Activated naive CD4-positive, alpha-beta T cell treated with anti-CD3 and anti-CD28 coated beads for 36 hours (primary cell): ENCODE measurements at regions not wholly inside any gene's neighbourhood (a gene's known extent, or its start where the extent isn't known, plus 50 kb on each side); places are given as distances from the start of the nearest gene placed in this dataset.
A peak's percentile ranks its signal among the peaks of the same experiment; 100 is the strongest.

Source experiments
- CTCF ChIA-PET: fragments of 350-600 bp; sonication (Branson Sonifier 250); formaldehyde crosslinking; loops from one replicate; lab custom pipeline; 2021; ENCODE audit warnings: antibody characterized with exemption; lab: Charles Lee
- DNase-seq: peaks from one replicate; pipeline ENCODE4 v3.0.0-alpha.2; 2020
- H3K27ac Mint-ChIP-seq: one replicate; pipeline ENCODE4 v1.8.0; 2021; ENCODE audit warnings: mild to moderate bottlenecking, mixed read lengths
- H3K27me3 Mint-ChIP-seq: one replicate; pipeline ENCODE4 v1.8.0; 2021; ENCODE audit warnings: low read depth, mixed read lengths
- H3K36me3 Mint-ChIP-seq: one replicate; pipeline ENCODE4 v1.8.0; 2021; ENCODE audit warnings: low read depth, mixed read lengths
- H3K4me1 Mint-ChIP-seq: one replicate; pipeline ENCODE4 v1.8.0; 2021; ENCODE audit warnings: low read depth, mixed read lengths
- H3K4me3 Mint-ChIP-seq: one replicate; pipeline ENCODE4 v1.8.0; 2021; ENCODE audit warnings: mild to moderate bottlenecking, moderate library complexity, mixed read lengths
- H3K9me3 Mint-ChIP-seq: one replicate; pipeline ENCODE4 v1.8.0; 2021; ENCODE audit warnings: mixed read lengths
- intact Hi-C: fragments of 100-400 bp; cut with micrococcal nuclease; formaldehyde crosslinking; loops from one replicate; pipeline ENCODE4 v1.15.1; 2023

GRCh38 chrX:121146059-121146628 is 98.7 kb downstream of the GLUD2 start:
- H3K9me3 Mint-ChIP-seq = no peaks in the 10 kb centered on the region
- no peak for DNase-seq
- no peaks in the 10 kb centered on the region for H3K36me3 Mint-ChIP-seq
- CTCF ChIA-PET = no interaction called here
- no peak overlapping the region for H3K27ac Mint-ChIP-seq
- no peaks in the 10 kb centered on the region for H3K27me3 Mint-ChIP-seq
- peaks cover 14% of the 10 kb centered on the region for H3K4me1 Mint-ChIP-seq
- H3K4me3 Mint-ChIP-seq = no peak overlapping the region
- intact Hi-C loops = no loop called here

DNA sequence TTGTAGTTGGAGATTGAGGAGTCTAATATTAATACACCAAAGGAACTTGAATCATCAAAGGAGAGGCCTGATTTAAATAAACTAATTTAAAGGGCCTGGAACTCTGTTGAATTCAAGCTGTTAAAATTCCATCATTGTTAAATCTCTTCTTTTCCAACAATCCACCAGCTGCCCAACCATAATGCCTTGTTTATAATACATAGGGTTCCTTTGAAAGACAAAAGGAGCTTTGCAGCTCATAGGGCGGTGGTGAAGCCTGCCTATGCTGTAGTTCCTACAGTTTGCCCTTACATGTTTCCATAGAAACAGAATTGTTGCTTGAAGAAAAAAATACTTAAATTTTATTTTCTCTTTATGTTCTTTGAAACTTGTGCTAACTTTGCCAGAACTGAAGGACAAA is 102.8 kb downstream of the GLUD2 start:
- Mint-ChIP-seq H3K36me3 (no peaks in the 10 kb centered on the region), H3K27me3 (no peaks in the 10 kb centered on the region), H3K9me3 (no peaks in the 10 kb centered on the region), H3K4me1 (peaks cover 14% of the 10 kb centered on the region), H3K27ac (no peak overlapping the region), H3K4me3 (no peak overlapping the region)
- intact Hi-C loops = no loop called here
- no peak for DNase-seq
- CTCF ChIA-PET = no interaction called here

- CTCF ChIA-PET = no interaction called here
- H3K27me3 Mint-ChIP-seq = no peaks in the 10 kb centered on the region
- H3K4me1 Mint-ChIP-seq = peaks cover 10% of the 10 kb centered on the region
- no peak for DNase-seq
- no peak overlapping the region for H3K27ac Mint-ChIP-seq
- H3K4me3 Mint-ChIP-seq = no peak overlapping the region
- no peaks in the 10 kb centered on the region for H3K36me3 Mint-ChIP-seq
- intact Hi-C loops = no loop called here
- H3K9me3 Mint-ChIP-seq = no peaks in the 10 kb centered on the region
Observed at GRCh38 chrX:121151293-121151692, 103.9 kb downstream of the GLUD2 start.

DNA sequence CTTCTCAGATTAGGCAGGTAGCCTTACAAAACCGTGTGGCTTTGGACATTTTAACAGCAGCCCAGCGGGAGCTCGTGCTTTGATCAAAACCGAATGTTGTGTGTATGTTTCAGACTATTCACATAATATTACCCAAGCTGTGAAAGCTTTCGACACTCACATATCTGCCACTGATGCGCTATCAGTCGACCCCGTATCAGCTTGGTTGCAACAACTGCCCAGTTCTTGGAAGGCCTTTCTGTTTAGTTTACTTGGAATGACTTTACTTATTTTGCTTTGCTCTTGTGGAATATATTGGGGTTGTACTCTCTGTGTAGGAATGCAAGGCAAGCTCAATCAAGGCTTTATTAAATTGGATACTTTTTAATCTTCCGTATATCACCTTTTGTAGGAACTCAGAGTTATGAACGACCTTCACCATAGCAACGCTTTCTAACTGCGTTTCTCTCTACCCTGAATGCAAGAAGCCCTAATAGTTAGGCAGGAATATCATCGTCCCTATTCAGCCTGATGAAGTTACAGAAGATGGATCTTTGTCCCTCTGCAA is 107.5 kb downstream of the GLUD2 start:
- no peaks in the 10 kb centered on the region for H3K36me3 Mint-ChIP-seq
- CTCF ChIA-PET = no interaction called here
- intact Hi-C loops = no loop called here
- no peak for DNase-seq
- H3K27me3 Mint-ChIP-seq = no peaks in the 10 kb centered on the region
- H3K9me3 Mint-ChIP-seq = no peaks in the 10 kb centered on the region
- peaks cover 15% of the 10 kb centered on the region for H3K4me1 Mint-ChIP-seq
- no peak overlapping the region for H3K4me3 Mint-ChIP-seq
- no peak overlapping the region for H3K27ac Mint-ChIP-seq

GRCh38 chrX:121160987-121161386 is 113.6 kb downstream of the GLUD2 start:
- H3K4me1 Mint-ChIP-seq = peaks cover 45% of the 10 kb centered on the region
- peak overlapping the region; percentile 82 for H3K27ac Mint-ChIP-seq
- intact Hi-C loops = loop anchor here (1.0 to 10.0 kb wide), 9 partner anchors 8 to 674 kb away; partner anchors contain the start of gene MCTS1
- DNase-seq = no peak
- CTCF ChIA-PET = no interaction called here
- no peaks in the 10 kb centered on the region for H3K27me3 Mint-ChIP-seq
- H3K9me3 Mint-ChIP-seq = no peaks in the 10 kb centered on the region
- no peaks in the 10 kb centered on the region for H3K36me3 Mint-ChIP-seq
- H3K4me3 Mint-ChIP-seq = peak overlapping the region; percentile 16

DNA sequence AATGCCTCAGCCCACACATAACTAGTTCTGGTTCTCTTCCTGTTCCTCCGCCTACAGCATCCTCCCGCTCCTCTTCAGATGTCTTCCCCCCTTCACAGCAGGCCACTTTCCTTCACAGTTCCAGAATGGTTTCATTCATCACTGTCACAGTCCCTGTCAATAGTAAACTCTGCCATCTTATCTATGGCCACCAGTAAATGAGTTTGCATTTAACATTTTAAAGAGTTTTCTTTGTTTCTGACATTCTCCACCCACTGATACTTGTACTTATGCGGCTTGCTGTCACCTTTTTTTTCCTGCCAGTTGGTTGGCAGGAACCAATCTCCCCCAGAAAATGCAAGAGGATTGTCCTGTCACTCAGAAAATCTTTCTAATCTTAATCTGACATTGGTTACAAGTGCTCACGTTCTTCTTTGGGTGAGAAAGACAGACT is 114.1 kb downstream of the GLUD2 start:
- H3K9me3 Mint-ChIP-seq = no peaks in the 10 kb centered on the region

DNA sequence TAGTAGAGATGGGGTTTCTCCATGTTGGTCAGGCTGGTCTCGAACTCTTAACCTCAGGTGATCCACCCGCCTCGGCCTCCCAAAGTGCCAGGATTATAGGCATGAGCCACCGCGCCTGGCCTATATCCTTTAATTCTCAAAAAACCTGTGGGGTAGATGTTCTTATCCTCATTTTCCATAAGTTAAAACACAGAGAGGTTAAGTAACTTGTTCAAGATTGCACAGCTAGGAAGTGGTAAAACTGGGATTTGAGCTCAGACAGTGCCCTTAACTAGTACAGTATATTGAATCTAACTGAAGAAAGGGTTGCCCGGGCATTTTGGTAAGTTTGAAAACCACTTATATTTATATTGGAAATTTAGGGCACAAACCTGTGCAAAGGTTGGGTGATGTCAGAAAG is 116.0 kb downstream of the GLUD2 start:
- DNase-seq = no peak
- Mint-ChIP-seq H3K36me3 (no peaks in the 10 kb centered on the region), H3K4me1 (peaks cover 43% of the 10 kb centered on the region), H3K27me3 (no peaks in the 10 kb centered on the region), H3K27ac (no peak overlapping the region), H3K9me3 (no peaks in the 10 kb centered on the region), H3K4me3 (no peak overlapping the region)
- intact Hi-C loops = loop anchor here (5.0 to 10.0 kb wide), 3 partner anchors 371 to 676 kb away; partner anchors contain the start of gene MCTS1
- CTCF ChIA-PET = no interaction called here

More for the DNA sequence above, 114.1 kb downstream of the GLUD2 start:
- H3K36me3 Mint-ChIP-seq = no peaks in the 10 kb centered on the region
- peak; percentile 33 for DNase-seq
- peak overlapping the region; percentile 34 for H3K4me3 Mint-ChIP-seq
- H3K27me3 Mint-ChIP-seq = no peaks in the 10 kb centered on the region
- peak overlapping the region; percentile 82 for H3K27ac Mint-ChIP-seq
- CTCF ChIA-PET = no interaction called here
- intact Hi-C loops = loop anchor here (1.0 to 10.0 kb wide), 9 partner anchors 8 to 674 kb away; partner anchors contain the start of gene MCTS1
- peaks cover 50% of the 10 kb centered on the region for H3K4me1 Mint-ChIP-seq

- H3K4me1 Mint-ChIP-seq = peaks cover 31% of the 10 kb centered on the region
Observed at GRCh38 chrX:121165930-121166359, 118.5 kb downstream of the GLUD2 start.

DNA sequence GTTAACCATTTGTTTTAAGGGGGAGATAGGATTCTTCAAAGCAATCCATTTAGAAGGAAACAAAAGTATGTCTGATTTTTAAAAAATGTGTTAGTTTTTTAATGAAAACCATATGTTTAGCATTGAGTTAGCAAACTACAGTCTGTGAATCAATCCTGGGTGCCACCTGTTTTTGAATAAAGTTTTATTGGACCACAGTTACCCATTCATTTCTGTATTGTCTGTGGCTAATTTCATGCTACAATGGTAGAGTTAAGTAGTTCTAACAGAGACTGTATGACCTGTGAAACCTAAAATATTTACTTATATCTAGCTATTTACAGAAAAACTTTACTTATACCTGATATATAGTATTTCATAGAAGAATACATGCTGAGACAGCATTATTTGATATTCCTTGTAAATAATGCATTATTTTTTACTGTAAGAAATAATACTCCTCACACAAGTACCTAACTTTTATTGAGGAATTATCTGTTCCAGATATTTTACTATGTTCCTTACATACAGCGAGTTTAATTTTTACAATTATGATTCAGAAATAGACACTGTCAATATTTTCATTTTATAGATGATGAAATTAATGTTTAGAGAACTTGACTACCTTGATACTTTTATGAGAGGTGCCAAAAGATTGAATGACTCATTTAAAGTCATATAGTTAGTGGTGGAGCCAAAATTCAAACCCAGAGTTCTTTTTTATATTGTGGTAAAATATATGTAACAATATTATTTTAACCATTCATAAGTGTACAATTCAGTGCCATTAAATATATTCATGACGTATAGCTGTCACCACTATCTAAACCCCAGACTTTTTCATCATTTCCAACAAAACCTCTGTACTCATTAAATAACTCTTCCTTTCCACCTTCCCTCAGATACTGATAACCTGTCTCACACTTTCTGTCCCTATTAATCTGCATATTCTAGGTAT is 122.0 kb downstream of the GLUD2 start:
- no peak for DNase-seq
- no peak overlapping the region for H3K4me3 Mint-ChIP-seq
- H3K36me3 Mint-ChIP-seq = no peaks in the 10 kb centered on the region
- H3K27me3 Mint-ChIP-seq = no peaks in the 10 kb centered on the region
- intact Hi-C loops = loop anchor here (1.0 to 10.0 kb wide), 3 partner anchors 8 to 565 kb away; partner anchors contain the start of gene MCTS1
- H3K27ac Mint-ChIP-seq = no peak overlapping the region
- H3K4me1 Mint-ChIP-seq = peaks cover 15% of the 10 kb centered on the region
- H3K9me3 Mint-ChIP-seq = no peaks in the 10 kb centered on the region
- CTCF ChIA-PET = no interaction called here

More at GRCh38 chrX:121165930-121166359, 118.5 kb downstream of the GLUD2 start:
- intact Hi-C loops = loop anchor here (10.0 kb wide), 1 partner anchor 561 kb away; the partner anchor contains the start of gene MCTS1
- DNase-seq = no peak
- Mint-ChIP-seq H3K27me3 (no peaks in the 10 kb centered on the region), H3K9me3 (no peaks in the 10 kb centered on the region), H3K27ac (no peak overlapping the region), H3K4me3 (no peak overlapping the region), H3K36me3 (no peaks in the 10 kb centered on the region)
- CTCF ChIA-PET = no interaction called here

GRCh38 chrX:121172703-121173102 is 125.3 kb downstream of the GLUD2 start:
- CTCF ChIA-PET = no interaction called here
- no peaks in the 10 kb centered on the region for H3K36me3 Mint-ChIP-seq
- no peaks in the 10 kb centered on the region for H3K9me3 Mint-ChIP-seq

GRCh38 chrX:121179972-121180371 is 132.6 kb downstream of the GLUD2 start:
- Mint-ChIP-seq H3K4me1 (no peaks in the 10 kb centered on the region), H3K36me3 (no peaks in the 10 kb centered on the region), H3K27me3 (no peaks in the 10 kb centered on the region), H3K27ac (no peak overlapping the region), H3K4me3 (no peak overlapping the region), H3K9me3 (peaks cover 5% of the 10 kb centered on the region)
- intact Hi-C loops = no loop called here
- DNase-seq = no peak
- CTCF ChIA-PET = interaction anchor here (0.9 kb wide), 1 partner anchor 20 kb away, joined by 3 read pairs; no protein-coding TSS in a partner anchor

More at GRCh38 chrX:121172703-121173102, 125.3 kb downstream of the GLUD2 start:
- Mint-ChIP-seq H3K4me1 (peaks cover 5% of the 10 kb centered on the region), H3K27me3 (no peaks in the 10 kb centered on the region), H3K4me3 (no peak overlapping the region), H3K27ac (no peak overlapping the region)
- DNase-seq = no peak
- intact Hi-C loops = no loop called here

GRCh38 chrX:121191779-121192178 is 144.4 kb downstream of the GLUD2 start:
- H3K36me3 Mint-ChIP-seq = no peaks in the 10 kb centered on the region
- intact Hi-C loops = no loop called here
- no peak overlapping the region for H3K27ac Mint-ChIP-seq
- no peaks in the 10 kb centered on the region for H3K9me3 Mint-ChIP-seq
- H3K4me3 Mint-ChIP-seq = no peak overlapping the region
- CTCF ChIA-PET = no interaction called here
- H3K27me3 Mint-ChIP-seq = no peaks in the 10 kb centered on the region
- DNase-seq = no peak
- no peaks in the 10 kb centered on the region for H3K4me1 Mint-ChIP-seq
